ENCODE measurements at regions not wholly inside any gene's neighbourhood (a gene's known extent, or its start where the extent isn't known, plus 50 kb on each side); places are given as distances from the start of the nearest gene placed in this dataset.

DNA sequence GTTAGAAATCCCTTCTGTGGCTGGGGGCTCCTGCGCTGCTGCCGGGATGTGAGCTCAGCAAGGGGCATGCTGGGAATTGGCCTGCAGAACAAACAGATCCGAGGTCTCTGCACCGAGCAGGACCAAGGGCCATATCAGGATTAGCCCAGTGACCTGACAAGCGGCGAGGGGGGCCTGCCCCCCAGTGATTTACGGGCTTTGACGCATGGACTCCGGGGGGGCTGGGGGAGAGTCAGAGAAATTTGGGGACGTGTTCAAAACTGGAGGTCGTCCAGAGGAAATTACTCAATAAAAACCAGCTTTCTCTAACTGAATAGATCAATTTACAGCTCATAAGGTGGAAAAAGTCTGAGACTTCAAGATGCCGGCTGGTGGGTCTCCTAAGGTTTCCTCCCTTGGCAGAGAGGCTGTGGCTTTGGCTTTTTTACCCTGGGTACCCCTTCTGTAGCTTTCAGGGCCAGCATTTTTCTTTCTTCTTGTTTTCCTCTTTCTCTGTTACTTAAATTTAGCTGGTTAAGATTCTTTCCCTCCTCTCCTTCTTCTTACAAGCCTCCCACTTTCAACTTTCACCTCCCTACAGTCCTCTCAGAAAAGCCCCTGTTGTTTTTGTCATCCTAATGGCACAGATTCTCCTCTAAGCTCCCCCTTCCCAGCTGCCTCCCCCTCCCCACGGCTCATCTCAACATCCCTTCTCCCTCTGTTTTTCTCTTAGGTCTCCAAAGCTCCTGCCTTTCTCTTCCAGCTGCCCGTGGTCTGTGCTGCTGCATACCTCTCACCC is 551.0 kb downstream of the CCDC171 start:
- no peaks in the 10 kb centered on the region for H3K36me3 ChIP-seq (ENCODE audit: insufficient read depth, low read depth, low read length)
- no peak overlapping the region for H3K4me3 ChIP-seq (ENCODE audit: low read length)
- no peaks in the 10 kb centered on the region for H3K27me3 ChIP-seq (ENCODE audit: insufficient read depth, low read length)
- peaks cover 8% of the 10 kb centered on the region; the same call in 1 of the 2 replicates for H3K4me1 ChIP-seq (ENCODE audit: insufficient read depth, low read length)
- no peak overlapping the region for H3K27ac ChIP-seq (ENCODE audit: low read length)
- no peak overlapping the region for H3K9ac ChIP-seq (ENCODE audit: low read depth, low read length)
- H3K9me3 ChIP-seq (ENCODE audit: insufficient read depth, low read depth, low read length): no peaks in the 10 kb centered on the region

DNA sequence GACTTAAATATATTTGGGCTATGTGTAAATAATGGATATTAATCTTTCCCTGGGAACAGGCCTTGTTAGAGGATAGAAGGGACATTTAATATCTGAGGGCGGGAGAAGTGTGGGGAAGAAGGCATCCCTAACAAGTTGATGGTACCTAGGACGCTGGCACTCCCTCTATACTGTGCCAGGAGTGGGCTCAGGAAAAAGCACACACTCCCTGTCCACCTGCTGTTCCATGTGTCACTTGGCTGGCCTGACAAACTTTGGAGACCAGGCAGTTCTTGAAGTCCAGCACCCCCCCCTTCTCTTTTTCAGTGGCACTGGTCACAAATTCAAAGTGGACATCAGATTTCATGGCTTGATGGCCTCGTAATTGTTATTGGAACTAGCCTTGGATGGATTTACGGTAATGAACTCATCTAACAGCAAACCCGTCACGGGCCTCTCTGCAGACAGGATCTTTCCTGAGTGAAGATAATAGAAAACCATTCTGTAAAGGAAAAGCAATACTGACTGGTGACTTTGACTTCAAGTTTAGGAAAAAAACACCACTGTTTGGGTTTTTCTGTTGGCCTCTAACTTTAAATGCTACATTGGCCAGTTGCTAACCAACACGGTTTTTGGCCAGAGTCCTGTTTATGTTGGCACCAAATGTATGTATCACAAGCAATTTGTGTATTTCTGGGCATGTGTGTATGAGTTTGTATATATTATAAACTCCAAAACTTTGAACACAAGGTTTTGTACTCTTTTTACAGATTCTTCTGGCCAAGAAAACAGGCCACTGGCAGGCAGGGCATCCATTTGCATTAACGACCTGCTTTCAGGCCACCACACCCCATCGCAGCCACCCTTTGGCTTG is 552.6 kb downstream of the CCDC171 start:
- Histone ChIP-seq H3K4me1 (ENCODE audit: insufficient read depth, low read length) (peaks cover 6% of the 10 kb centered on the region; the same call in 1 of the 2 replicates), H3K27ac (ENCODE audit: low read length) (no peak overlapping the region), H3K9me3 (ENCODE audit: insufficient read depth, low read depth, low read length) (no peaks in the 10 kb centered on the region)

DNA sequence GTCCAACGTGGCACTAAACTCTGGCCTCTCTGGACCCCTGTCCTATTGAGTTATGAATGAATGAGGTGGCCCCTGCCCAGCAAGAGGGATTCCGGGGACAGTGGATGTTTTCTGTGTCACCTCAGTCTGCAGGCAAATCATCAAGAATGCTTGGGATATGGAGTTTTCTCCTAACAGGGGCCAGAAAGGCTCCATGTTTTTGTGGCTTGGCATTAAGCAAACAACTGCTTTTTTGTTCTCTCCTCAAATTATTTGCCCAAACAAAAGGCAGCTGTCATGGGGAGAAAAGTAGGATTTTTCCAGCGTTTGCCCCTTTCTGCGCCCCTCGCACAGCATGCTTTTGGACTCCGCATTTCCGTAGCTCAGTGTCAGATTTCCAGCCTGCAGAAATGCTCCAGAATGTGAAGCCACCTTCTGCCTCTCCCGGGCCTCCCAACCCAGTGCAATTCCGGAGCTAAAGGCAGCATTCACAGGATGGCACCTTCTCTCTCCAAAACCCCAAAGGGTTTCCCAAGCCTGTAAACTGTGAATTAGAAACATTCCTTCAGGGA is 553.3 kb downstream of the CCDC171 start:
- H3K4me3 ChIP-seq (ENCODE audit: low read length): no peak overlapping the region
- no peak overlapping the region for H3K9ac ChIP-seq (ENCODE audit: low read depth, low read length)
- no peaks in the 10 kb centered on the region for H3K36me3 ChIP-seq (ENCODE audit: insufficient read depth, low read depth, low read length)
- no peaks in the 10 kb centered on the region for H3K27me3 ChIP-seq (ENCODE audit: insufficient read depth, low read length)
- H3K27ac ChIP-seq (ENCODE audit: low read length): no peak overlapping the region
- peaks cover 5% of the 10 kb centered on the region; the same call in 1 of the 2 replicates for H3K4me1 ChIP-seq (ENCODE audit: insufficient read depth, low read length)
- H3K9me3 ChIP-seq (ENCODE audit: insufficient read depth, low read depth, low read length): no peaks in the 10 kb centered on the region

More for the DNA sequence above, 552.6 kb downstream of the CCDC171 start:
- Histone ChIP-seq H3K27me3 (ENCODE audit: insufficient read depth, low read length) (no peaks in the 10 kb centered on the region), H3K4me3 (ENCODE audit: low read length) (no peak overlapping the region), H3K36me3 (ENCODE audit: insufficient read depth, low read depth, low read length) (no peaks in the 10 kb centered on the region), H3K9ac (ENCODE audit: low read depth, low read length) (no peak overlapping the region)

DNA sequence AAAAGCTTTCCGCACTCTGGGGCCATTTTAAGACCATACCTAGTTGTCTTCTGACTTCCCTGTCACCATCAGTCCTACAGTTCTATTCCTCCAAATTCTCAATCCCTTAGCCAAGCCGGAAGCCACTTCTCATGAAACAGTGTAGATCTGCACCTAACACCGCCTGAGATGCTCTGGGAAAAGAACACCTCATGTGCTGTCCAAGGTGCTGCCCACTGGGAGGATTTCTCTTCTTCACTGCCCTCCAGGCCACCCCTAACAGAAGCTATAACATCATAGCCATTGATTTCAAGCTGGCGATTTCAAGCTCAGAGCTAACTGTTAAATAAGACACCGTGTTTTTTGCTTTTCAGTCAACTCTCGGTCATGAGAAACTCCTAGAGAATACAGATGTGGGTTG is 559.3 kb downstream of the CCDC171 start:
- Histone ChIP-seq H3K27me3 (ENCODE audit: insufficient read depth, low read length) (no peaks in the 10 kb centered on the region), H3K4me3 (ENCODE audit: low read length) (no peak overlapping the region), H3K9ac (ENCODE audit: low read depth, low read length) (no peak overlapping the region), H3K9me3 (ENCODE audit: insufficient read depth, low read depth, low read length) (no peaks in the 10 kb centered on the region), H3K36me3 (ENCODE audit: insufficient read depth, low read depth, low read length) (no peaks in the 10 kb centered on the region), H3K4me1 (ENCODE audit: insufficient read depth, low read length) (no peaks in the 10 kb centered on the region), H3K27ac (ENCODE audit: low read length) (no peak overlapping the region)

DNA sequence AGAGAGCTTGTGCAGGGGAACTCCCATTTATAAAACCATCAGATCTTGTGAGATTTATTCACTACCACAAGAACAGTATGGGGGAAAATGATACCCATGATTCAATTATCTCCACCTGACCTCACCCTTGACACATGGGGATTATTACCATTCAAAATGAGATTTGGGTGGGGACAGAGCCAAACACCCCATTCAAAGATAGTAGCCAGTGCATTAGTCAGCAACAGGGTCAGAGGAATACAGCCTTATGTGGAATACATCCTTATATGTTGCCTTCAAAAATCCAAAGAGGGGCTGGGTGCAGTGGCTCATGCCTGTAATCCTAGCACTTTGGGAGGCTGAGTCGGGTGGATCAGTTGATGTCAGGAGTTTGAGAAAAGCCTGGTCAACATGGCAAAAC is 563.2 kb downstream of the CCDC171 start:
- H3K27me3 ChIP-seq (ENCODE audit: insufficient read depth, low read length): no peaks in the 10 kb centered on the region
- H3K27ac ChIP-seq (ENCODE audit: low read length): no peak overlapping the region
- no peaks in the 10 kb centered on the region for H3K36me3 ChIP-seq (ENCODE audit: insufficient read depth, low read depth, low read length)
- H3K9ac ChIP-seq (ENCODE audit: low read depth, low read length): no peak overlapping the region
- H3K9me3 ChIP-seq (ENCODE audit: insufficient read depth, low read depth, low read length): no peaks in the 10 kb centered on the region
- H3K4me3 ChIP-seq (ENCODE audit: low read length): no peak overlapping the region
- H3K4me1 ChIP-seq (ENCODE audit: insufficient read depth, low read length): 0 out of 2 replicates have a peak, but pooled peaks cover 5% of the 10 kb centered on the region

DNA sequence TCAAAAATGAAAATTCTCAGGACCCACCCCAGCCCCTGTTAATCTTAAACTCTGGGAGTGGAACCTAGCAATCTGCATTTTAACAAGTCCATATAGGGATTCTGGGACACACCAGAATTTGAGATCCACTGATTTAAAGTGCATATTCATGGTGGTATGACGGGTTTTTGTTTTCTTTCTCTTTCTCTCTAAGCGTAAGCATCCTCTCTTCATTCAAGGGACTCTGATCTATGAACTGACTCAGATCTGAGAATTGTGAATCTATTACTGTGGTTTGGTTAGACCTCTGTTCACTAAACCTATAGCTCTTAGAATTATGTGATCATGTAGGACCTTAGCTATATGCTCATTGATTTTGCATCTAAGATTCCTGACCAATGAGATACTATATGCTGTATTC is 565.2 kb downstream of the CCDC171 start:
- no peak overlapping the region for H3K4me3 ChIP-seq (ENCODE audit: low read length)
- no peak overlapping the region for H3K9ac ChIP-seq (ENCODE audit: low read depth, low read length)
- no peaks in the 10 kb centered on the region for H3K27me3 ChIP-seq (ENCODE audit: insufficient read depth, low read length)
- H3K36me3 ChIP-seq (ENCODE audit: insufficient read depth, low read depth, low read length): no peaks in the 10 kb centered on the region
- 0 out of 2 replicates have a peak, but pooled peaks cover 5% of the 10 kb centered on the region for H3K4me1 ChIP-seq (ENCODE audit: insufficient read depth, low read length)
- no peaks in the 10 kb centered on the region for H3K9me3 ChIP-seq (ENCODE audit: insufficient read depth, low read depth, low read length)
- H3K27ac ChIP-seq (ENCODE audit: low read length): no peak overlapping the region

DNA sequence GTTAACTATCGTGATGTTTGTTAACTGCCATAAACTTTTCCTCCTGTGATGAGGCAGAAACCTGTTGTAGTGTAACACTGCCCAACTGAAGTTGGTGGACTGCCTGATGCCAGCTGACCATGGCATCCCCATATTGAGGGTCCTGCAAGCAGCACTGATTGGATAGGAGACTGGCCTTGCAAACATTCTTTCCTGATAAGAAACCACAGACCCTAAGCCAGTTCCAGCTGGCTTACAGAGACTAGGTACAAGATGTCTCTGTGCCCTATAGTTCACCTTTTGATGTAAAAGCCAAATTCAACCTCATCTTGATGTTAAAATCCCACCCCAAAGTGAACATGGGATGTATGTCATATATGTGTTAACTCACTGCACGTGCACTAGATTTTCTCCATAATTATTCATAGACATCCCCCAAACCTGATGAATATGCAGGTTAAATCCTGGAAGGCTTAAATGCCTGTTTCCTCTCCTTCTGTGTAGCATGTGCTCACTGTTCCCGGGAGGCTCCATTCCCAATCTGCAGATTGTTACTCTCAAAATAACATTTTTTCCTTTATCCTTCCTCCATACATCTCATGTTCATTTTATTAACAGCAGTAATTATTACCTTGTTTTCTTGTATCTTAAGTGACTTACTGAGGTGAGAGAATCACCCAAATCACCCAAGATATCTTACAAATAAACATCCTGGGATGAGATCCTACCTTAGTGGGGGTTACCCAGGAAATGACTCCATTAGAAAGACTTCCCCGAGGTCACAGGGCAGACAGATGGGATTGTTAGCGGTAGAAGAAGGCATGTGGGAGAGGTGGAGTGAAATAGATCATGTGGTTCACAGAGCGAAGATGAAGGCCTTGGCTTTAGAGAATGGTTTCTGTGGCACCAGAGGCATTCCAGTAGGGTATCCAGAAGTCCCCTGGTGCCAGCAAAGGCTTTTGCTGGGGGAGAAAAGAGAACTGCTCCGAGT is 566.7 kb downstream of the CCDC171 start:
- no peaks in the 10 kb centered on the region for H3K9me3 ChIP-seq (ENCODE audit: insufficient read depth, low read depth, low read length)
- 0 out of 2 replicates have a peak, but pooled peaks cover 5% of the 10 kb centered on the region for H3K4me1 ChIP-seq (ENCODE audit: insufficient read depth, low read length)
- no peaks in the 10 kb centered on the region for H3K27me3 ChIP-seq (ENCODE audit: insufficient read depth, low read length)
- H3K4me3 ChIP-seq (ENCODE audit: low read length): no peak overlapping the region
- no peak overlapping the region for H3K9ac ChIP-seq (ENCODE audit: low read depth, low read length)
- no peak overlapping the region for H3K27ac ChIP-seq (ENCODE audit: low read length)
- no peaks in the 10 kb centered on the region for H3K36me3 ChIP-seq (ENCODE audit: insufficient read depth, low read depth, low read length)

DNA sequence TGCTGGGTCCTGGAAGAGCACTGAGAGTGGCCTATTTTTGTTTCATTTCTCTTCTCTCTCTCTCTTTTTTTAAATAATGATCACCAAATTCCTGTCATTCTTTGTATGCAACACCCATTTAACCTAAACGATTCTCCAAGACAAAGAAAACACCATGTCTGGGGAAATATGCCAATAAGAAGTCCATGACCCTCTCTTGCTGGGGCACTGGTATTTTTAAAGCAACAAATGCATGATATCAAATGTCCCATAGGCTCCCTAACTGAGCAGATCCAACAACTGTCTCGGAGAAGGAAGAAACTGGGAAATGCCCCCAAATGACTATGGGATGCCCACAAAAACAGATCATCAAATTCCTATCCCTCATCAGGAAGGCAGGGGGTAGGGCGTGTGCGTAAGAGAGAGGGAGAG is 567.4 kb downstream of the CCDC171 start:
- H3K27ac ChIP-seq (ENCODE audit: low read length): no peak overlapping the region
- H3K9me3 ChIP-seq (ENCODE audit: insufficient read depth, low read depth, low read length): no peaks in the 10 kb centered on the region
- H3K4me3 ChIP-seq (ENCODE audit: low read length): no peak overlapping the region
- H3K36me3 ChIP-seq (ENCODE audit: insufficient read depth, low read depth, low read length): no peaks in the 10 kb centered on the region
- H3K4me1 ChIP-seq (ENCODE audit: insufficient read depth, low read length): 0 out of 2 replicates have a peak, but pooled peaks cover 5% of the 10 kb centered on the region
- no peaks in the 10 kb centered on the region for H3K27me3 ChIP-seq (ENCODE audit: insufficient read depth, low read length)
- H3K9ac ChIP-seq (ENCODE audit: low read depth, low read length): no peak overlapping the region

DNA sequence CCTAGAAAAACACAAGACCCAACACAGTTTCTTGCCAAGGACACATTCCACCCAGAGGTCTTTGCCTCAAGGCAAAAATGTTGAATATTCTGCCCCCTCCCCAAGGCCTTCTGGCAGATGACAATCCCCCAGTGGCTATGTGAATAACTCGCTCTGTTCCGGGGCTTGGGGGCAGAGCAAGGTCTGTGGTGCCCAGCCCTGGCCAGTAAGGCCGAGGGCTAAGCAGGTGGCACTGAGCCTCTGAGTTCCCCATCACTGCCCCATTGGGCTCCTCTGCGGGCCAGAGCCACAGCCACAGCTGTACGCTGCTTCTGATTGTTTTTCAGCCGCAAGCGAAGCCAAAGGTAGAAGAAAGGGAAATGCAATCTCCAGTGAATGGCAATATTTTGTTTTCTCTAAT is 567.9 kb downstream of the CCDC171 start:
- Histone ChIP-seq H3K4me3 (ENCODE audit: low read length) (no peak overlapping the region), H3K4me1 (ENCODE audit: insufficient read depth, low read length) (0 out of 2 replicates have a peak, but pooled peaks cover 5% of the 10 kb centered on the region), H3K36me3 (ENCODE audit: insufficient read depth, low read depth, low read length) (no peaks in the 10 kb centered on the region), H3K27me3 (ENCODE audit: insufficient read depth, low read length) (no peaks in the 10 kb centered on the region), H3K9me3 (ENCODE audit: insufficient read depth, low read depth, low read length) (no peaks in the 10 kb centered on the region), H3K9ac (ENCODE audit: low read depth, low read length) (no peak overlapping the region), H3K27ac (ENCODE audit: low read length) (no peak overlapping the region)

DNA sequence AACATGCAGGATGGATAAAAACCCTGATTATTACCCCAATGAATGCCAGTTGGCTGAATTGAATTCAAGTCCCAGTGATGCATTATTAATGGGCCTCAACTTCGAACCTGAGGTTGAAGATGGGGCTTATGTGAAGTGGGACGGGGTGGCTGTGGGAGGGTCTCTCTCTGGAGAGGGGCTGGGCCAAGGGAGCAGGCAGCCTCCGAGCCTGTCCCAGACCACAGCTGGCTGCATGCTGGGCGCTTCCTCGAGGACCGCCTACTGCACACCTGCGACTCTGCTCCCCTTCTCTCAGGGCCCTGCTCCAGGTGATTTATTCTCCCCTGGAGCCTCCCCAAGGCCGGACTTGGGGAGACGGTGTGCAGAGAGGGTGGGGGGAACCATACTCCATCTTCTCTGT is 568.3 kb downstream of the CCDC171 start:
- Histone ChIP-seq H3K36me3 (ENCODE audit: insufficient read depth, low read depth, low read length) (no peaks in the 10 kb centered on the region), H3K9me3 (ENCODE audit: insufficient read depth, low read depth, low read length) (no peaks in the 10 kb centered on the region), H3K27me3 (ENCODE audit: insufficient read depth, low read length) (no peaks in the 10 kb centered on the region), H3K4me1 (ENCODE audit: insufficient read depth, low read length) (0 out of 2 replicates have a peak, but pooled peaks cover 5% of the 10 kb centered on the region), H3K9ac (ENCODE audit: low read depth, low read length) (no peak overlapping the region), H3K27ac (ENCODE audit: low read length) (no peak overlapping the region), H3K4me3 (ENCODE audit: low read length) (no peak overlapping the region)
